GM10248 (cell line): ENCODE measurements at regions not wholly inside any gene's neighbourhood (a gene's known extent, or its start where the extent isn't known, plus 50 kb on each side); places are given as distances from the start of the nearest gene placed in this dataset.

Source experiments
- CTCF ChIA-PET: fragments of 300-600 bp; sonication (Branson Sonifier 250); formaldehyde crosslinking; extraction: SDS; loops from one replicate; lab custom pipeline; 2021; ENCODE audit warnings: antibody characterized with exemption; lab: Yijun Ruan, JAX
- POLR2A ChIA-PET: fragments of 350-650 bp; sonication (Branson Sonifier 250); formaldehyde crosslinking; extraction: SDS; loops from one replicate; lab custom pipeline; 2020; ENCODE audit warnings: antibody characterized with exemption; lab: Yijun Ruan, JAX
- DNase-seq: peaks from one replicate; pipeline ENCODE4 v3.0.0; 2012; ENCODE audit errors: extremely low spot score
- CTCF ChIP-seq: IDR thresholded peaks from 2 replicates; pipeline ENCODE4 v1.5.1; 2012; ENCODE audit warnings: mild to moderate bottlenecking, low read depth; ENCODE audit errors: extremely low read depth, missing control alignments, control extremely low read depth

GRCh38 chr6:12371641-12372146 lies 81.5 kb downstream of the EDN1 start:
- ChIA-PET POLR2A (no interaction called here), CTCF (interaction anchor here (0.9 to 1.4 kb wide), 3 partner anchors 11 to 27 kb away, joined by 3 read pairs; no protein-coding TSS in a partner anchor)
- peak; percentile 23 for DNase-seq
- no peak for TF ChIP-seq CTCF

- CTCF ChIA-PET, result interaction anchor here (1.2 kb wide), 1 partner anchor 20 kb away, joined by 4 read pairs; no protein-coding TSS in a partner anchor
- TF ChIP-seq CTCF, result no peak
- POLR2A ChIA-PET, result no interaction called here
- DNase-seq, result no peak
These were observed 89.0 kb downstream of the EDN1 start for GRCh38 chr6:12379181-12379580.

GRCh38 chr6:12381587-12381986 lies 91.4 kb downstream of the EDN1 start:
- no peak for TF ChIP-seq CTCF
- no peak for DNase-seq
- ChIA-PET CTCF (interaction anchor here (0.9 to 1.5 kb wide), 5 partner anchors 16 to 806 kb away, joined by 3 to 5 read pairs (median 3); partner anchors contain the start of gene EDN1), POLR2A (no interaction called here)

GRCh38 chr6:12383448-12383847 lies 93.3 kb downstream of the EDN1 start:
- ChIA-PET POLR2A (interaction anchor here (0.6 to 1.5 kb wide), 2 partner anchors 13 to 1358 kb away, joined by 3 to 4 read pairs; no protein-coding TSS in a partner anchor), CTCF (interaction anchor here (0.8 to 2.3 kb wide), 9 partner anchors 10 to 93 kb away, joined by 3 to 6 read pairs (median 4); partner anchors contain the start of gene EDN1)
- no peak for TF ChIP-seq CTCF
- peak; percentile 52 for DNase-seq

- POLR2A ChIA-PET, result no interaction called here
- DNase-seq, result no peak
- no peak for TF ChIP-seq CTCF
- CTCF ChIA-PET, result interaction anchor here (1.0 to 2.3 kb wide), 2 partner anchors 30 to 94 kb away, joined by 3 to 6 read pairs; partner anchors contain the start of gene EDN1
These were observed 94.3 kb downstream of the EDN1 start for GRCh38 chr6:12384357-12384912.

- CTCF ChIA-PET, result interaction anchor here (1.0 to 1.5 kb wide), 2 partner anchors 15 to 23 kb away, joined by 3 to 6 read pairs; no protein-coding TSS in a partner anchor
- POLR2A ChIA-PET, result no interaction called here
- TF ChIP-seq CTCF, result no peak
- DNase-seq, result no peak
These were observed 95.2 kb downstream of the EDN1 start for GRCh38 chr6:12385316-12385715.
